ENCODE measurements at regions not wholly inside any gene's neighbourhood (a gene's known extent, or its start where the extent isn't known, plus 50 kb on each side); places are given as distances from the start of the nearest gene placed in this dataset.
"Not testable (repeated sequence)": the region's sequence is repeated elsewhere in the genome, so short reads cannot be mapped to it uniquely, and the experiment has no call there.

DNA sequence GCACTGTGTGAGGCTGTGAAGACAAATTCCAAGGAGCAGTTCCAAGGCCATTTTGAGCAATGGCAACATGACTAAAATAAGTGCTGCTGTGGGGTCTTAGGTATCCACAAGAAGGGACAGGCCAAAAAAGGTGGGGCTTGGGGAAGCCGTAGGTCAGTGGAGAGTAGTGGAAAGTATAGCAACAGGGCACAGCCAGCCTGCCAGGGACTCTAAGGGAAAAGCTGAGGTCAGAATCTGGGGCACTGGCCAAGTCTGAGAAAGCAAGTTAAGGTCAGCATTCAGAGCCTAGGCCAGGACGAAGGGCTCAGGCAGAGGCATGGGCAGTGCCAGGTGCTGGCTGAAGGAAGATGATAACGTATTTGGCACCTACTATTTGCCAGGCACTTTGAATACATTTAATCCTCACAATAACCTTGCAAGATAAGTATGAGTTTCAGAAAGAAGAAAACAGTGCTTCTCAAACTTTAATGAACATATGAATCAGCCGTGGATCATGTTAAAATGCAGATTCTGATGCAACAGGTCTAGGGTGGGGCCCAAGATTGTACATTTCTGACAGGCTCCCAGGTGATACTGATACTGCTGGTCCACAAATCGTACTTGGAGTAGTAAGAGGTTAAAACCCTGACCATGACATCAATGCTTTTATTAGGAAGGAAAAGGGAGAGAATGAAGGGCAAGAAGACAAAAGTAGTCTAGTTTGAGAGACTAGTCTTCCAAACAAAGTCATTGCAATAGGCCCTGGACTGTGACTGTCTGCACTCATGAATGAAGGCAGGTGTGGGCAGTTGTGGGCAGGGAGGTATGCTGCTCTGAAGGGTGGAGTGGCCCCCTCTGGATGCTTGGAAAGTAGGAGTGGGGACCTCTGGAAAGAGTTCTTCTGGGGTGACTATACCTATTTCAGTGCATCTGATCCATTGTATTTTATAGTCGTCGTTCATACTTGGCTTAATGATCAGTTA is 106.3 kb upstream of the ANKRD28 start:
- DNase-seq (ENCODE audit: low read depth): no peak
- Histone ChIP-seq H3K27me3 (ENCODE audit: control insufficient read depth, insufficient read depth, low read length) (no peaks in the 10 kb centered on the region), H3K4me3 (ENCODE audit: low read depth, low read length) (no peak overlapping the region), H3K36me3 (ENCODE audit: control insufficient read depth, insufficient read depth, low read length) (no peaks in the 10 kb centered on the region)
- TF ChIP-seq, protein P1, sequence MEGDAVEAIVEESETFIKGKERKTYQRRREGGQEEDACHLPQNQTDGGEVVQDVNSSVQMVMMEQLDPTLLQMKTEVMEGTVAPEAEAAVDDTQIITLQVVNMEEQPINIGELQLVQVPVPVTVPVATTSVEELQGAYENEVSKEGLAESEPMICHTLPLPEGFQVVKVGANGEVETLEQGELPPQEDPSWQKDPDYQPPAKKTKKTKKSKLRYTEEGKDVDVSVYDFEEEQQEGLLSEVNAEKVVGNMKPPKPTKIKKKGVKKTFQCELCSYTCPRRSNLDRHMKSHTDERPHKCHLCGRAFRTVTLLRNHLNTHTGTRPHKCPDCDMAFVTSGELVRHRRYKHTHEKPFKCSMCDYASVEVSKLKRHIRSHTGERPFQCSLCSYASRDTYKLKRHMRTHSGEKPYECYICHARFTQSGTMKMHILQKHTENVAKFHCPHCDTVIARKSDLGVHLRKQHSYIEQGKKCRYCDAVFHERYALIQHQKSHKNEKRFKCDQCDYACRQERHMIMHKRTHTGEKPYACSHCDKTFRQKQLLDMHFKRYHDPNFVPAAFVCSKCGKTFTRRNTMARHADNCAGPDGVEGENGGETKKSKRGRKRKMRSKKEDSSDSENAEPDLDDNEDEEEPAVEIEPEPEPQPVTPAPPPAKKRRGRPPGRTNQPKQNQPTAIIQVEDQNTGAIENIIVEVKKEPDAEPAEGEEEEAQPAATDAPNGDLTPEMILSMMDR (IDR thresholded peaks at IDR 0.05; ENCODE audit: insufficient read depth, low read length, poor library complexity, severe bottlenecking): no peak

DNA sequence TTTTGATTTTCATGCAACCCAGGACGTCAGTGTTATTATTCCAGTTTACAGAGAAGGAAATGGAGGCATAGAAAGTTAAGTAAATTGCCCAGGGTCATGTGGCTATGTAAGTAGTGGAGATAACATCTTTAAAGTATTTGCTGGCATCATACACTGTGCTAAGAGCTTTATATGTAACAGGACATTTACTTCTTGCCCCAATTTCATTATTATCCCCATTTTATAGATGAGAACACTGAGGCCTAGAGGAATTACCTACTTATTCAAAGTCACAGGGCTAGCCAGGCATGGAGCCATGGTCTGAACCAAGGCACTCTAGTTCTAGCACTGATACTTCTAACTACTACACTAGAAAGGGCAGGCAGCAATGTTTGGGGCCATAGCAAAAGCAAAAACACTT is 107.3 kb upstream of the ANKRD28 start:
- no peaks in the 10 kb centered on the region for H3K27me3 ChIP-seq (ENCODE audit: control insufficient read depth, insufficient read depth, low read length)
- H3K4me3 ChIP-seq (ENCODE audit: low read depth, low read length): no peak overlapping the region
- TF ChIP-seq, protein P1 (IDR thresholded peaks at IDR 0.05; ENCODE audit: insufficient read depth, low read length, poor library complexity, severe bottlenecking): no peak
- no peaks in the 10 kb centered on the region for H3K36me3 ChIP-seq (ENCODE audit: control insufficient read depth, insufficient read depth, low read length)
- DNase-seq (ENCODE audit: low read depth): no peak

DNA sequence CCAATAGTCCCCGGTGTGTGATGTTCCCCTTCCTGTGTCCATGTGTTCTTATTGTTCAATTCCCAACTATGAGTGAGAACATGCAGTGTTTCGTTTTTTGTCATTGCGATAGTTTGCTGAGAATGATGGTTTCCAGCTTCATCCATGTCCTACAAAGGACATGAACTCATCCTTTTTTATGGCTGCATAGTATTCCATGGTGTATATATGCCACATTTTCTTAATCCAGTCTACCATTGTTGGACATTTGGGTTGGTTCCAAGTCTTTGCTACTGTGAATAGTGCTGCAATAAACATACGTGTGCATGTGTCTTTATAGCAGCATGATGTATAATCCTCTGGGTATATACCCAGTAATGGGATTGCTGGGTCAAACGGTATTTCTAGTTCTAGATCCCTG is 109.6 kb upstream of the ANKRD28 start:
- not testable (repeated sequence) for H3K27me3 ChIP-seq (ENCODE audit: control insufficient read depth, insufficient read depth, low read length); H3K4me3 ChIP-seq (ENCODE audit: low read depth, low read length); H3K36me3 ChIP-seq (ENCODE audit: control insufficient read depth, insufficient read depth, low read length); DNase-seq (ENCODE audit: low read depth)

DNA sequence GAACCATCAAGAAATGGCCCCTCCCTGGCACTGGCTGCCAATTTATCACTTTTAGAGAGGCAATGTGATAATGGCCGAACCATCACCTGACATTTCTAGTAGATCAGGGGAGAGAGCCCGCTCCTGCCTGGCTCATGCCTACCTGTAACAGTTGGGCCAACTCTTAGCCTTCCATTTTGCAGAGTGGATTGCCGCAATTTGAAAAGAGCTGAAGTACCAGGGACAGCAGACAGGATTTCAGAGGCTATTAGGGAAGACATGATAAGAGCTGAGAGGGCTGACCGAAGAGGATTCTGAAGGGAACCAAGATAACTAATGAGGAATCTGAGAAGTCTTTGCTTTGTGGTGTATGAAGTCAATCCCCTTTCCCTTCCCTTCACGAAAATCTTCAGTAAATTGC is 121.2 kb upstream of the ANKRD28 start:
- TF ChIP-seq, protein P1 (IDR thresholded peaks at IDR 0.05; ENCODE audit: insufficient read depth, low read length, poor library complexity, severe bottlenecking): no peak
- H3K36me3 ChIP-seq (ENCODE audit: control insufficient read depth, insufficient read depth, low read length): no peaks in the 10 kb centered on the region
- no peak for DNase-seq (ENCODE audit: low read depth)
- H3K4me3 ChIP-seq (ENCODE audit: low read depth, low read length): no peak overlapping the region
- H3K27me3 ChIP-seq (ENCODE audit: control insufficient read depth, insufficient read depth, low read length): no peaks in the 10 kb centered on the region

DNA sequence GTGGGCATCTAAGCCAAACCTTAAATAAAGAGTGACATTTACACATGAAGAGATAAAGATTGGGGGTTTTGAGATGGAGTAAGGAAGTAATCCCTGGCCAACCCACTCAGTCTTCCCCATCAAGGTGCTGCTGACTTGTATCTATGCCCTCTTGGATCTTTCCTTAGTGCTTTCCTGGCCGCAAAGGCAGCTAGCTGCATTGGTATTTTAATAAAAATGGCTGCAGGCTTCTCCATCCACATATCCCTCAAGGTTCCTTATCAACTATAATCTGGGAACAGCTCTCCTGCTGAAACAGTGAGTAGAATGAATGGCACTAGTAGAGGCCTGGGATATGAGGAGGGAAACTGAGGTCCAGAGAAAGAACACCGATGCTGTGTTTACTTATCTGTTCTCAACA is 122.2 kb upstream of the ANKRD28 start:
- no peak overlapping the region for H3K4me3 ChIP-seq (ENCODE audit: low read depth, low read length)
- no peaks in the 10 kb centered on the region for H3K36me3 ChIP-seq (ENCODE audit: control insufficient read depth, insufficient read depth, low read length)
- TF ChIP-seq, protein P1 (IDR thresholded peaks at IDR 0.05; ENCODE audit: insufficient read depth, low read length, poor library complexity, severe bottlenecking): no peak
- no peak for DNase-seq (ENCODE audit: low read depth)
- no peaks in the 10 kb centered on the region for H3K27me3 ChIP-seq (ENCODE audit: control insufficient read depth, insufficient read depth, low read length)

DNA sequence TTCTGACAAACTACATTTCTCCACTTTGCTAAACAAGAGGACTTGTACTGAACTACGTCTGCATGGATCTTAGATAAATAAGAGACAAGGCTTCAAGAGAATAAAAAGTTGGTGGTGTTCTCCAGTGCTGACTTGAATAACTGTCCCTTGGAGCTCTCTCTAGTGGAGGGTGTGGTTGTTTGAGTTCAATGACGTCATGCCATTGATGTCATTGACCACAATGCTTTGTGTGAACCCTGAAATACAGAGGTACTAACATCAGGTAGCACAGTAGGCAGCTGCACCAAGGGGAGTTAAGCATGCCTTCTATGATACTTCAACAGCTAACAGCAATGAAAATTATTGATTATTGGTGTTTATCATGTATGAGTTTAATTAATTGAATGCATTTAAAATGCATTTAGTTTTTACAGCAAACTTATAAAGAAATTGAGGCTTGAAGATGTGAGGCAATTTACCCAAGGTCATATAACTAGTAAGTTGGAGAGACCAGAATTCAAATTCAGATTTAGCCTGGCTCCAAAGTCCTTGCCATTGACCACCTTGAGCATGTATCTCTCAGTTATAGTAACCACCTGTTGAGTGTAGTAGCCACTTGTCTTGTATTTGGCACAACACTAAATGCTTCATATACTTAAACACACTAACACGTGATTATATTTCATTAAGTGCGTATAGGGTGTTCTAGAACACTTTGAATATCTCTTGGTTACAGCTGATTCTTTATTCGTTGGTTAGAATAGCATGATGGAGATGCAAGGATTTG is 126.0 kb upstream of the ANKRD28 start:
- Histone ChIP-seq H3K36me3 (ENCODE audit: control insufficient read depth, insufficient read depth, low read length) (no peaks in the 10 kb centered on the region), H3K27me3 (ENCODE audit: control insufficient read depth, insufficient read depth, low read length) (no peaks in the 10 kb centered on the region), H3K4me3 (ENCODE audit: low read depth, low read length) (no peak overlapping the region)
- no peak for DNase-seq (ENCODE audit: low read depth)
- TF ChIP-seq, protein P1 (IDR thresholded peaks at IDR 0.05; ENCODE audit: insufficient read depth, low read length, poor library complexity, severe bottlenecking): no peak
